Liver (tissue), 8 donors: ENCODE measurements at regions not wholly inside any gene's neighbourhood (a gene's known extent, or its start where the extent isn't known, plus 50 kb on each side); places are given as distances from the start of the nearest gene placed in this dataset.

ENCODE experiments used
- DNase-seq: peaks from one replicate; pipeline ENCODE4 v3.0.0-alpha.2; 2017; ENCODE audit warnings: low spot score
- H3K27ac ChIP-seq, 2 donors: one replicate each; pipeline ENCODE4 v1.7.0; 2013; ENCODE audit warnings: inconsistent platforms in 2 of 2, low read length in 2 of 2, control low read depth in 1 of 2, low read depth in 1 of 2, mild to moderate bottlenecking in 1 of 2
- H3K27me3 ChIP-seq, 4 donors: one replicate each; pipeline versions ENCODE4 v1.6.1 to v1.7.0; 2013; ENCODE audit warnings: low read length in 3 of 4, inconsistent platforms in 1 of 4, mild to moderate bottlenecking in 1 of 4, moderate library complexity in 1 of 4; ENCODE audit not compliant: control insufficient read depth in 4 of 4, insufficient read depth in 4 of 4
- H3K36me3 ChIP-seq, 4 donors: one replicate each; pipeline versions ENCODE4 v1.6.1 to v1.7.0; 2013; ENCODE audit warnings: low read length in 3 of 4, mild to moderate bottlenecking in 3 of 4, low read depth in 1 of 4, moderate library complexity in 1 of 4; ENCODE audit not compliant: control insufficient read depth in 4 of 4, insufficient read depth in 3 of 4
- H3K4me1 ChIP-seq, 4 donors: one replicate each; pipeline versions ENCODE4 v1.6.1 to v1.7.0; 2013; ENCODE audit warnings: low read length in 3 of 4, mild to moderate bottlenecking in 3 of 4, moderate library complexity in 1 of 4; ENCODE audit not compliant: control insufficient read depth in 4 of 4, insufficient read depth in 4 of 4
- H3K4me3 ChIP-seq, 3 donors: one replicate each; pipeline versions ENCODE4 v1.6.1 to v1.7.0; 2013; ENCODE audit warnings: low read length in 3 of 3, control low read depth in 1 of 3, low read depth in 1 of 3, mild to moderate bottlenecking in 1 of 3
- H3K9ac ChIP-seq, 2 donors: one replicate each; pipeline ENCODE4 v1.7.0; 2013; ENCODE audit warnings: low read length in 2 of 2, mild to moderate bottlenecking in 2 of 2, moderate library complexity in 2 of 2, control low read depth in 1 of 2, low read depth in 1 of 2
- H3K9me3 ChIP-seq, 4 donors: one replicate each; pipeline versions ENCODE4 v1.6.1 to v1.7.0; 2013; ENCODE audit warnings: low read length in 3 of 4; ENCODE audit not compliant: control insufficient read depth in 4 of 4
- ATF3 ChIP-seq: IDR thresholded peaks from 2 replicates; pipeline ENCODE4 v1.6.1; 2016; ENCODE audit warnings: antibody characterized with exemption
- CTCF ChIP-seq: fragments of 150-350 bp; IDR thresholded peaks from 2 replicates; pipeline ENCODE4 v1.5.1; 2017; ENCODE audit warnings: improper control_type of control experiment, low read depth, low read length; ENCODE audit not compliant: missing input control
- EGR1 ChIP-seq, 2 donors: IDR thresholded peaks; 2 replicates each; pipeline ENCODE4 v1.6.1; 2016 to 2018; ENCODE audit warnings: antibody characterized with exemption in 2 of 2, low read depth in 2 of 2
- FOXA1 ChIP-seq: IDR thresholded peaks from 2 replicates; pipeline ENCODE4 v1.6.1; 2016; ENCODE audit warnings: antibody characterized with exemption
- GABPA ChIP-seq, 2 donors: IDR thresholded peaks in 1 of 2; conservative IDR thresholded peaks in 1 of 2; 2 replicates each; pipeline ENCODE4 v1.6.1; 2016; ENCODE audit warnings: antibody characterized with exemption in 2 of 2, mild to moderate bottlenecking in 1 of 2, moderate library complexity in 1 of 2
- HNF4A ChIP-seq, 2 donors: conservative IDR thresholded peaks; 2 replicates each; pipeline ENCODE4 v1.6.1; 2016; ENCODE audit warnings: antibody characterized with exemption in 2 of 2, mild to moderate bottlenecking in 2 of 2
- HNF4G ChIP-seq: IDR thresholded peaks from 2 replicates; pipeline ENCODE4 v1.6.1; 2016; ENCODE audit warnings: antibody characterized with exemption
- JUND ChIP-seq, 2 donors: IDR thresholded peaks; 2 replicates each; pipeline ENCODE4 v1.6.1; 2016; ENCODE audit warnings: antibody characterized with exemption in 2 of 2
- MAX ChIP-seq: IDR thresholded peaks from 2 replicates; pipeline ENCODE4 v1.6.1; 2016; ENCODE audit warnings: antibody characterized with exemption
- NR2F2 ChIP-seq: IDR thresholded peaks from 2 replicates; pipeline ENCODE4 v1.6.1; 2016; ENCODE audit warnings: antibody characterized with exemption
- RAD21 ChIP-seq, 2 donors: IDR thresholded peaks; 2 replicates each; pipeline ENCODE4 v1.6.1; 2016; ENCODE audit warnings: antibody characterized with exemption in 2 of 2, mild to moderate bottlenecking in 2 of 2
- REST ChIP-seq: IDR thresholded peaks from 2 replicates; pipeline ENCODE4 v1.6.1; 2016; ENCODE audit warnings: antibody characterized with exemption, mild to moderate bottlenecking
- RXRA ChIP-seq, 2 donors: IDR thresholded peaks; 2 replicates each; pipeline ENCODE4 v1.6.1; 2017 to 2018; ENCODE audit warnings: antibody characterized with exemption in 2 of 2, mild to moderate bottlenecking in 1 of 2
- SP1 ChIP-seq: IDR thresholded peaks from 2 replicates; pipeline ENCODE4 v1.6.1; 2018; ENCODE audit warnings: antibody characterized with exemption, mild to moderate bottlenecking
- TAF1 ChIP-seq: conservative IDR thresholded peaks from 2 replicates; pipeline ENCODE4 v1.6.1; 2016; ENCODE audit warnings: antibody characterized with exemption, mild to moderate bottlenecking
- ZBTB33 ChIP-seq: IDR thresholded peaks from 2 replicates; pipeline ENCODE4 v1.6.1; 2016; ENCODE audit warnings: antibody characterized with exemption
- WGBS: extraction: QIAGEN DNeasy Blood & Tissue Kit; methylation state at CpG from one replicate; pipeline ENCODE4 v1.1.7; 2013; 5-methylcytosine and 5-hydroxymethylcytosine counted together
- donor health status: healthy.
- donor health status: healthy.
- donor health status: healthy.
- donor health status: healthy.
- donor health status: healthy.

GRCh38 chr14:98900798-98901197, 371.2 kb downstream of the BCL11B start:
- no peak for DNase-seq
- Histone ChIP-seq H3K9ac (no peak overlapping the region), H3K27me3 (no peaks in the 10 kb centered on the region), H3K36me3 (no peaks in the 10 kb centered on the region), H3K9me3 (no peaks in the 10 kb centered on the region), H3K27ac (no peak overlapping the region), H3K4me3 (no peak overlapping the region), H3K4me1 (no peaks in the 10 kb centered on the region)
- TF ChIP-seq EGR1 (IDR thresholded peaks at IDR 0.05; ENCODE audit: low read depth in 2 of 2) (no peak), RXRA (IDR thresholded peaks at IDR 0.05) (no peak), HNF4G (no peak), SP1 (no peak)
- 48% methylated on average over 4 of the region's 4 CpGs for WGBS

GRCh38 chr14:98901511-98902205, 370.3 kb downstream of the BCL11B start:
- no peak overlapping the region for H3K27ac ChIP-seq
- no peaks in the 10 kb centered on the region for H3K36me3 ChIP-seq
- 89% methylated on average over 16 of the region's 16 CpGs for WGBS
- H3K9ac ChIP-seq = no peak overlapping the region
- H3K4me1 ChIP-seq = no peaks in the 10 kb centered on the region
- no peak for DNase-seq
- H3K4me3 ChIP-seq = no peak overlapping the region
- no peaks in the 10 kb centered on the region for H3K27me3 ChIP-seq
- no peaks in the 10 kb centered on the region for H3K9me3 ChIP-seq
- TF ChIP-seq ATF3 = no peak
- TF ChIP-seq SP1 = no peak
- TF ChIP-seq RXRA (IDR thresholded peaks at IDR 0.05) = no peak

GRCh38 chr14:98903371-98903770, 368.6 kb downstream of the BCL11B start:
- TF ChIP-seq ZBTB33 (no peak), JUND (IDR thresholded peaks at IDR 0.05) (no peak), ATF3 (no peak), SP1 (no peak), MAX (no peak), TAF1 (no peak), RXRA (IDR thresholded peaks at IDR 0.05) (no peak), CTCF (no peak), HNF4A (conservative IDR thresholded peaks at IDR 0.05) (no peak), NR2F2 (no peak), HNF4G (no peak), RAD21 (IDR thresholded peaks at IDR 0.05) (no peak), REST (no peak), GABPA (IDR thresholded peaks at IDR 0.05 in 1 of 2, conservative IDR thresholded peaks at IDR 0.05 in 1 of 2) (no peak), FOXA1 (no peak)
- H3K9ac ChIP-seq = no peak overlapping the region
- no peak overlapping the region for H3K27ac ChIP-seq
- H3K36me3 ChIP-seq = no peaks in the 10 kb centered on the region
- no peaks in the 10 kb centered on the region for H3K4me1 ChIP-seq
- H3K4me3 ChIP-seq = no peak overlapping the region
- H3K27me3 ChIP-seq = no peaks in the 10 kb centered on the region
- 81% methylated on average over 2 of the region's 2 CpGs for WGBS
- no peak for DNase-seq
- H3K9me3 ChIP-seq = no peaks in the 10 kb centered on the region
